Peyer's patch (tissue), 4 donors: ENCODE measurements at regions not wholly inside any gene's neighbourhood (a gene's known extent, or its start where the extent isn't known, plus 50 kb on each side); places are given as distances from the start of the nearest gene placed in this dataset.
"Not testable (repeated sequence)": the region's sequence is repeated elsewhere in the genome, so short reads cannot be mapped to it uniquely, and the experiment has no call there.

ENCODE experiments used
- POLR2A ChIP-seq, 2 donors: fragments of 450-650 bp; IDR thresholded peaks; one replicate each; pipeline ENCODE4 v1.5.1; 2017; ENCODE audit warnings: antibody characterized with exemption in 2 of 2, mild to moderate bottlenecking in 2 of 2, moderate library complexity in 2 of 2
- TF ChIP-seq, protein P1 (sequence below), 6 experiments: fragments of 450-650 bp in 4 of 6; fragments of 200-600 bp in 2 of 6; sonication (generic) in 1 of 6; IDR thresholded peaks; one replicate each; pipeline ENCODE4 v1.5.1; 2017 to 2019; ENCODE audit warnings: antibody characterized with exemption in 6 of 6, mild to moderate bottlenecking in 3 of 6, moderate library complexity in 1 of 6

DNA sequence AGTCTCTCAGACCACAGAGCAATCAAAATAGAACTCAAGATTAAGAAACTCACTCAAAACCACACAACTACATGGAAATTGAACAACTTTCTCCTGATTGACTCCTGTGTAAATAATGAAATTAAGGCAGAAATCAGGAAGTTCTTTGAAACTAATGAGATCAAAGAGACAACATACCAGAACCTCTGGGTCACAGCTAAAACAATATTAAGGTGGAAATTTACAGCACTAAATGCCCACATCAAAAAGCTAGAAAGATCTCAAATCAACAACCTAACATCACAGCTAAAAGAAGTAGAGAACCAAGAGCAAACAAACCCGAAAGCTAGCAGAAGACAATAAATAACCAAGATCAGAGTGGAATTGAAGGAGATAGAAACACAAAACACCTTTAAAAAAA is 395.0 kb upstream of the RORB start:
- TF ChIP-seq POLR2A (IDR thresholded peaks at IDR 0.05), result not testable (repeated sequence)
- TF ChIP-seq, protein P1, sequence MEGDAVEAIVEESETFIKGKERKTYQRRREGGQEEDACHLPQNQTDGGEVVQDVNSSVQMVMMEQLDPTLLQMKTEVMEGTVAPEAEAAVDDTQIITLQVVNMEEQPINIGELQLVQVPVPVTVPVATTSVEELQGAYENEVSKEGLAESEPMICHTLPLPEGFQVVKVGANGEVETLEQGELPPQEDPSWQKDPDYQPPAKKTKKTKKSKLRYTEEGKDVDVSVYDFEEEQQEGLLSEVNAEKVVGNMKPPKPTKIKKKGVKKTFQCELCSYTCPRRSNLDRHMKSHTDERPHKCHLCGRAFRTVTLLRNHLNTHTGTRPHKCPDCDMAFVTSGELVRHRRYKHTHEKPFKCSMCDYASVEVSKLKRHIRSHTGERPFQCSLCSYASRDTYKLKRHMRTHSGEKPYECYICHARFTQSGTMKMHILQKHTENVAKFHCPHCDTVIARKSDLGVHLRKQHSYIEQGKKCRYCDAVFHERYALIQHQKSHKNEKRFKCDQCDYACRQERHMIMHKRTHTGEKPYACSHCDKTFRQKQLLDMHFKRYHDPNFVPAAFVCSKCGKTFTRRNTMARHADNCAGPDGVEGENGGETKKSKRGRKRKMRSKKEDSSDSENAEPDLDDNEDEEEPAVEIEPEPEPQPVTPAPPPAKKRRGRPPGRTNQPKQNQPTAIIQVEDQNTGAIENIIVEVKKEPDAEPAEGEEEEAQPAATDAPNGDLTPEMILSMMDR (IDR thresholded peaks at IDR 0.05), result not testable (repeated sequence)
